Dermis blood vessel endothelial cell (primary cell): ENCODE measurements at regions not wholly inside any gene's neighbourhood (a gene's known extent, or its start where the extent isn't known, plus 50 kb on each side); places are given as distances from the start of the nearest gene placed in this dataset.
"Not testable (repeated sequence)": the region's sequence is repeated elsewhere in the genome, so short reads cannot be mapped to it uniquely, and the experiment has no call there.

Experiments used
- DNase-seq: peaks from one replicate; pipeline ENCODE4 v3.0.0; 2010

GRCh38 chr1:113185463-113186104 is 112.6 kb downstream of the LRIG2 start:
- no peak for DNase-seq

GRCh38 chr1:113190078-113190477 is 117.1 kb downstream of the LRIG2 start:
- no peak for DNase-seq

- DNase-seq: no peak
Measured at GRCh38 chr1:113190930-113191329, 117.9 kb downstream of the LRIG2 start.

- peak; percentile 53 for DNase-seq
Measured at GRCh38 chr1:113191579-113192076, 118.6 kb downstream of the LRIG2 start.

DNA sequence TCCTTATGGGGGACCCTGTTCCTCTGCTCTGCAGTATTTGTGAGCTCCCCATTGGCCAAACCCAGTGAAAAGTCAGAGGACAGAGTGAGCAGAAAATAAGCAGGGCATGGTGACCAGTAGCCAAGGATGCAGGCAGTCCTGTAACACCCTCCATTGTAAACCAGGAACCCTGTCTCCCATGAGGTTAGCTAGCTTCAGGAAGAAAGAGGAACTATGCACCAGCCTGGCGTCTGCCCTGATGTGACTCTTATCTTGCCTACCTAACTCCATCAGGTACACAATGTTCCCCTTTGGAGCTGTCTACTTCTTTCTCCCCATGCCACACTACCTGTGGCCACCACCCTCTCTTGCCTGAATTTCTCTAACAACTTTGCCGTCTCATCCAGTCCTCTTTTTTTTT is 119.2 kb downstream of the LRIG2 start:
- no peak for DNase-seq

- no peak for DNase-seq
Measured at GRCh38 chr1:113192980-113193379, 120.0 kb downstream of the LRIG2 start.

DNA sequence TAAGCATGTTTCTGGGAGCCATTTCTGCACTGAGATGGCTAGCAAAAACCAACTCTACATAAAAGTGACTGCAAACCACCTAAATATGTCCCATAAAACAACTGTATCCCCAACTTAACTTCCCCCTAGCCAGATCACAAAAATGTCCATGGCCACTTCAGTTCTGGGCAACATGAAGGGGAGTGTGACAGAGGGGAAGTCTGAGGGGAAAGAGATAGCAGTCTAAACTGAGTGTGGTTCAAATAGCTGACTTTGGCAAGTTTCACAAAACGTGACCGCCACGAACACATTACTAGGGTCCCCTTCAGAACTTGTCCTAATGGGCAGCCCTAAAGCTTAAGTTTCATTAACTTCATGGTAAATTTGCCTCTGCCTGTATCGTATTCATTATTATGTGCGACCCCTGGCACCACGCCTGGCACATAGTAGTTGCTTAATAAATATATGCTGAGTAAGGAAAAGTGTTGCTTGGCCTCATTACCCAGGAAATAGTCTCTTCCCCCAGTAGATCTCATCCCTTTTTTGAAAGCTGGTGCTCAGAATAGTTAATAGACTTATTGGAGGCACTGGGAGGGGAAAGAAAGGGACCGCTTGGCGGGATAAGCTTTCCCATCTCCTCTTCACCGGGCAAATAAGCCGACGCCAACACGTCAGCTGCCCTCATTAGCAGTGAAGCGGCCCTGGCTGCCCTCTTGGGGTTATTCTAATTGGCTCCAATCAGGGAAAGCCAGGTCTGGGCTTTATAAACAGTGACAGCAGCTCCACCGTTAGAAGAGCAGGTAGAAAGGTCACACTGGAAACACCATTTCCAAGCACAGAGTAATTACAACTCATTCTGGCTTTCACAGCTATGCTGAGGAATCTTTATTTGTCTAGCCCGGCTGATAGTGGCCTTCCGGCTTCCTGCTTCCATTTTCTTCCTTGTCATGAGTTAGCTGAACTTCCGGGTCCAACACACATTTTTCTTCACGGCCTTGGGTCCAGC is 122.1 kb downstream of the LRIG2 start:
- DNase-seq: no peak

GRCh38 chr1:113197719-113198330 is 124.8 kb downstream of the LRIG2 start:
- DNase-seq: no peak

DNA sequence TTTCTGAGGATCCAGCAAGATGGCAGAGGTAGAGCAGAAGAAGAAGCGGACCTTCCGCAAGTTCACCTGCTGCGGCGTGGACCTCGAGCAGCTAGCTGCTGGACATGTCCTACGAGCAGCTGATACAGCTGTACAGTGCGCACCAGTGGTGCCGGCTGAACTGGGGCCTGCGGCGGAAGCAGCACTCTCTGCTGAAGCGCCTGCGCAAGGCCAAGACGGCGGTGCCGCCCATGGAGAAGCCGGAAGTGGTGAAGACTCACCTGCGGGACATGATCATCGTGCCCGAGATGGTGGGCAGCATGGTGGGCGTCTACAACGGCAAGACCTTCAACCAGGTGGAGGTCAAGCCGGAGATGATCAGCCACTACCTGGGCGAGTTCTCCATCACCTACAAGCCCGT is 125.8 kb downstream of the LRIG2 start:
- no peak for DNase-seq

DNA sequence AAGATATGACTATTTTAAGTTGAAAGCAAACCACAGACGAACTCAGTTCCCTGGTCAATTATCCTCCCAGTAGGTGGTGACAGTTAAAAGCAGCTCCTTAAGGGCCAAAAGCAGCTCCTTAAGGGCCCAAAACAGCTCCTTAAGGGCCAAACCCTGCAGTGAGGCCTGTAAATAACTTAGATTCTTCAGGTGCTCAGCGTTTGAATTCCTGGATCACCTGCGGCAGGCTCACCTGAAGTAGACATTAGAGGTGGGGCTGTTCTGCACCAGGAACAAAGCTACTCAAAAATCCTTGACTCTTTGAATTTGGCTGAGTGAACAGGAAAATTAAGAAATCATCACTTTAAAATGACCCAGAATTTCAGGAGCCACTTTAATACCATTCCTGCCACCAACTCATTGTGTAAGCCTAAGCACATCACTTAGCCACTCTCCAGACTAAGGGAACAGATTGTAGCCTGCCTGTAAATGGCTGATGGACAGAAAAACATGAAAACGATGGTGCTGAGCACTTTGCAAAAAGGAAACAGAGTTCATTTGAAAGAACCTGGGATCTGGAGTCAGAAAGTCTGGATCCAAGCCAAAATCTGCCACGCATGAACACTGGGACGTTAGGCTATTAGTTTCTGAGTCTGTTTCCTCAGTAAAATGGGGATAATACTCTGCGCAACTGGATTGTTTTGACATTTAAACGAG is 126.9 kb downstream of the LRIG2 start:
- DNase-seq: peak; percentile 17

GRCh38 chr1:113201560-113201959 is 128.6 kb downstream of the LRIG2 start:
- no peak for DNase-seq

DNA sequence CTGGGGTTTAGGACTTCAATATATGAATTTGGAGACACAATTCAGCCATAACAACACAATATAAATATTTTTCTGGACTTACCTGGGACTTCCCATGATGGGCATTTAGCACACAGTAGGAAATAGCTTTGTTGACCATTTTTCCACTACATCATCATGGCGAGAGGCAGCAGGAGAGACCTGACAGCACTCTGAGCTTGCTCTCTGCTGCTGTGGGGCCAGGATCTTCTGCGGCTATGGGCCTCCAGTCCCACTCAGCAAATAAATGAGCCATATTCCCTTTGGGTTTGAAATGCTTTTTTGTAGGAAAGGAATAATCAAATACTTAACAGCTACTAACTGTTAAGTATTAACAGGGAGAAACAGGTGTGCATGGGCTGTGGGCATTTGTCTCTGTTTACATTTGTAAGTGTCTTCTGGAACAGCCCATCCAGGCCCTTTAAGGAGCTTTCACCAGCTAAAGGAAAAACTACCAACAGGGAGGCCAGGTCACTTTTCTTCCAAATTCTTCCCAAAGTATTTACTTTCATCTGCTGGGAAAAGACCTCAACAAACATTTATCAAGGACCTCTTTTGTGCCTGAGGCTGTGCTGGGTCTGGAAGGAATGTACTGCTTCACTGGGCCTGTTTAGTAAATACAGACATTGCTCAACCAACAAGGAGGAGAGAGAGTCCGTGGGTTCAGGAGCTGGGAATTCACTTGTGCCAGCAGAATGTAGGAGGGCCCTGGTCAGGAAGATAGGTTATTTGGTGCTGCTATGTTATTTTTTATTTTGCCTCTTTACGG is 133.2 kb downstream of the LRIG2 start:
- no peak for DNase-seq

GRCh38 chr1:113207019-113207418 is 134.0 kb downstream of the LRIG2 start:
- no peak for DNase-seq

- no peak for DNase-seq
Measured at GRCh38 chr1:113207457-113207856, 134.5 kb downstream of the LRIG2 start.

- DNase-seq: not testable (repeated sequence)
Measured at GRCh38 chr1:113208425-113208824, 135.4 kb downstream of the LRIG2 start.

DNA sequence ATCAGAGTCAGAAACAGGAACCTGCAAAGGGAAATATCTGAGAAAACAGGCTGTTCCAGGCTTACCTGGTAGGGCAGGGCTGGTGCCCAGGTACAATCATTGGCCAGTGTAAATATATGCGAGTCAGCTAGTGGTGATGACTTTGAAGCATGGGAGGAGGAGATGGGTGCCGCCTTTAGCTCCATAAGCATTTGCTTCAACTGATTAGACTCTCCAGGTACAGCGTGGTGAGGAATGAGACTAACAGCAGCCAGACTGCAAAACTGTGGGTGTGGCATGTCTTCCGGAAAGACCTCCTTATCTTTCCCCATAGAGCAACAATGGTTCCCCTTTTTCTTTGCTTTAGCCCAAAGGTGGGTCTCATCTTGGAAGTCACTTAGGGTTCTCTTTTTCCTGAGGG is 137.2 kb downstream of the LRIG2 start:
- DNase-seq: no peak

DNA sequence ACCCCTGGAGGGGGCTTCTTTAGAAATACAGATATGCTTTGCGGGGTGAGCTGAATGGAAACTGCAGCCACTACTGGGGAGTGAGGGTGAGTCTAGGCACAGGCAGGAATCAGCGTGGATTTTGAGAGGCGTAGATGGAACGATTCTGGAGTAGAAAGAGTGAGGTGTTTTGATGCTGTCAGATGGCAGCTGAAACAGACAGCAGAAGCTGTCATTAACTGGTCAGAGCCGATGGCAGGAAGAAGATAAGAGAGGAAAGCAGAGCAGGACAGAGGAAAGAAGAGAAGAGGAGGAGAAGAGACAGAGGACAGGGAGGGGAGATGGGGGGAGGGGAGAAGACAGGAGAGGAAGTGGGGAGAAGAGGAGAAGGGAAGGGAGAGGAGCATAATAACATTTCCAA is 138.5 kb downstream of the LRIG2 start:
- DNase-seq: no peak

DNA sequence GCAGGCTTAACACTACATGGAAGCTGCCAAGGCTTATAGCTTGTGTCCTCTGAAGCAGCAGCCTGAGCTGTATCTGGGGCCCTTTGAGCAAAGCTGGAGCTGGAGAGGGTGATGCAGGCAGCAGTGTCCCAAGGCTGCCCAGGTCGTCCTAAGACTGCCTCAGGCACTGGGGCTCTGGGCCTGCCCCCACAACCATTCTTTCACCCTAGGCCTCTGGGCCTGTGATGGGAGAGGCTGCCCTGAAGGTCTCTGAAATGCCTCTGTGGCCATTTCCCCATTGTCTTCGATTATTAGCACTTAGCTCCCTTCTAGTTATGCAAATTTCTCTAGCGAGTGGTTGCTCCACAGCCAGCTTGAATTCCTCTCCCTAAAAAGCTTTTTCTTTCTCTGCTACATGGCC is 142.0 kb downstream of the LRIG2 start:
- DNase-seq: no peak

- no peak for DNase-seq
Measured at GRCh38 chr1:113216664-113217063, 143.7 kb downstream of the LRIG2 start.

- no peak for DNase-seq
Measured at GRCh38 chr1:113217447-113218208, 144.6 kb downstream of the LRIG2 start.

- DNase-seq: peak; percentile 6
Measured at GRCh38 chr1:113219377-113219776, 146.4 kb downstream of the LRIG2 start.
